A549 (cell line): ENCODE measurements at regions not wholly inside any gene's neighbourhood (a gene's known extent, or its start where the extent isn't known, plus 50 kb on each side); places are given as distances from the start of the nearest gene placed in this dataset.

ENCODE experiments used
- ATAC-seq, 2 experiments: fragments of 200-7000 bp in 1 of 2; fragments of >200 bp in 1 of 2; cut with Nextera tagmentation in 1 of 2; cut with Tn5 transposase in 1 of 2; 3 replicates each; pipeline versions ENCODE4 v1.8.0 to v1.9.1; 2018 to 2020; ENCODE audit warnings: mild to moderate bottlenecking in 1 of 2, moderate library complexity in 1 of 2
- CTCF ChIA-PET: fragments of 300-600 bp; sonication (Branson Sonifier 250); formaldehyde crosslinking; extraction: SDS; loops from one replicate; lab custom pipeline; 2021; ENCODE audit warnings: antibody characterized with exemption, inconsistent platforms; lab: Yijun Ruan, JAX
- POLR2A ChIA-PET: fragments of 350-600 bp; formaldehyde crosslinking; extraction: SDS; loops from one replicate; lab custom pipeline; 2021; ENCODE audit warnings: antibody characterized with exemption, inconsistent platforms; lab: Yijun Ruan, JAX
- DNase-seq, 2 experiments: peaks; one replicate each; pipeline versions ENCODE4 v3.0.0 to v3.0.0-alpha.2; 2011 to 2016; ENCODE audit warnings: low read depth in 1 of 2, low spot score in 1 of 2
- FAIRE-seq: peaks from 2 replicates; lab custom pipeline; 2011; peaks lifted over from hg19 to GRCh38; lab: Jason Lieb, UNC
- H3K27ac ChIP-seq, 2 experiments: fragments of >200 bp; sonication (Bioruptor Twin); formaldehyde crosslinking; 3 replicates each; pipeline ENCODE4 v1.5.1; 2016 to 2017
- H3K4me1 ChIP-seq: fragments of >200 bp; sonication (Bioruptor Twin); formaldehyde crosslinking; 3 replicates; pipeline ENCODE4 v1.6.1; 2016
- H3K4me2 ChIP-seq: fragments of >200 bp; sonication (Bioruptor Twin); formaldehyde crosslinking; 3 replicates; pipeline ENCODE4 v1.6.1; 2016
- H3K4me3 ChIP-seq: fragments of >200 bp; sonication (Bioruptor Twin); formaldehyde crosslinking; 3 replicates; pipeline ENCODE4 v1.5.1; 2016
- H3K9me3 ChIP-seq: fragments of >200 bp; sonication (Bioruptor Twin); formaldehyde crosslinking; 3 replicates; pipeline ENCODE4 v1.6.1; 2016
- ATOH8 ChIP-seq: fragments of 250-450 bp; sonication (Bioruptor Pico); IDR thresholded peaks from 2 replicates; pipeline ENCODE4 v1.5.0; 2020; ENCODE audit warnings: low read depth, mild to moderate bottlenecking, moderate library complexity
- CBX2 ChIP-seq: fragments of 200-600 bp; sonication (generic); IDR thresholded peaks from 2 replicates; pipeline ENCODE4 v1.6.1; 2016; ENCODE audit warnings: low read depth, mild to moderate bottlenecking, borderline replicate concordance
- CBX8 ChIP-seq: fragments of 200-600 bp; sonication (generic); IDR thresholded peaks from 2 replicates; pipeline ENCODE4 v1.6.1; 2016
- CEBPB ChIP-seq, 2 experiments: fragments of >200 bp in 1 of 2; sonication (Bioruptor Twin) in 1 of 2; formaldehyde crosslinking in 1 of 2; IDR thresholded peaks; 2 replicates each; pipeline ENCODE4 v1.6.1; 2012 to 2016
- CHD4 ChIP-seq: fragments of 200-600 bp; sonication (generic); IDR thresholded peaks from 2 replicates; pipeline ENCODE4 v1.6.1; 2016; ENCODE audit warnings: antibody characterized with exemption, mild to moderate bottlenecking, borderline replicate concordance
- EHF ChIP-seq: fragments of 250-450 bp; sonication (Bioruptor Pico); IDR thresholded peaks from 2 replicates; pipeline ENCODE4 v1.5.0; 2020; ENCODE audit warnings: mild to moderate bottlenecking
- EHMT2 ChIP-seq: fragments of 200-600 bp; sonication (generic); IDR thresholded peaks from 2 replicates; pipeline ENCODE4 v1.6.1; 2016; ENCODE audit warnings: antibody characterized with exemption, low read depth, mild to moderate bottlenecking, moderate library complexity
- EP300 ChIP-seq, 2 experiments: fragments of >200 bp; sonication (Bioruptor Twin); formaldehyde crosslinking; IDR thresholded peaks; 2 replicates in 1 of 2; 3 replicates in 1 of 2; pipeline ENCODE4 v1.6.1; 2016 to 2017
- FOSB ChIP-seq: fragments of 250-450 bp; sonication (Bioruptor Pico); IDR thresholded peaks from 2 replicates; pipeline ENCODE4 v1.5.0; 2020; ENCODE audit warnings: mild to moderate bottlenecking, moderate library complexity
- FOSL2 ChIP-seq, 2 experiments: fragments of 450-650 bp in 1 of 2; fragments of >200 bp in 1 of 2; sonication (Bioruptor Twin) in 1 of 2; formaldehyde crosslinking; IDR thresholded peaks; 2 replicates each; pipeline versions ENCODE4 v1.5.0 to v1.6.1; 2016 to 2020; ENCODE audit warnings: mild to moderate bottlenecking in 1 of 2, moderate library complexity in 1 of 2
- FOXS1 ChIP-seq: fragments of 250-450 bp; sonication (Bioruptor Pico); IDR thresholded peaks from 2 replicates; pipeline ENCODE4 v1.5.0; 2020; ENCODE audit warnings: mild to moderate bottlenecking, moderate library complexity
- HES2 ChIP-seq: fragments of >200 bp; sonication (Bioruptor Twin); formaldehyde crosslinking; IDR thresholded peaks from 2 replicates; pipeline ENCODE4 v1.6.1; 2016
- HEYL ChIP-seq: fragments of 250-450 bp; sonication (Bioruptor Pico); IDR thresholded peaks from 2 replicates; pipeline ENCODE4 v1.8.0; 2021; ENCODE audit warnings: mild to moderate bottlenecking, moderate library complexity
- HOXB13 ChIP-seq: fragments of 250-450 bp; sonication (Bioruptor Pico); IDR thresholded peaks from 2 replicates; pipeline ENCODE4 v1.5.0; 2020; ENCODE audit warnings: low read depth, mild to moderate bottlenecking, moderate library complexity
- HOXB5 ChIP-seq: fragments of 250-450 bp; sonication (Bioruptor Pico); IDR thresholded peaks from 2 replicates; pipeline ENCODE4 v1.5.0; 2020; ENCODE audit warnings: mild to moderate bottlenecking, moderate library complexity
- JUN ChIP-seq, 2 experiments: fragments of >200 bp; sonication (Bioruptor Twin); formaldehyde crosslinking; IDR thresholded peaks; 2 replicates in 1 of 2; 3 replicates in 1 of 2; pipeline ENCODE4 v1.6.1; 2016 to 2017
- JUNB ChIP-seq: fragments of >200 bp; sonication (Bioruptor Twin); formaldehyde crosslinking; IDR thresholded peaks from 2 replicates; pipeline ENCODE4 v1.6.1; 2016
- KDM5A ChIP-seq: fragments of 200-600 bp; sonication (generic); IDR thresholded peaks from 2 replicates; pipeline ENCODE4 v1.6.1; 2016; ENCODE audit warnings: antibody characterized with exemption, mild to moderate bottlenecking
- MAX ChIP-seq: IDR thresholded peaks from 2 replicates; pipeline ENCODE4 v1.6.1; 2012
- MAZ ChIP-seq: fragments of 150-350 bp; IDR thresholded peaks from 2 replicates; pipeline ENCODE4 v1.6.1; 2014; ENCODE audit warnings: antibody characterized with exemption, low read depth, low read length, borderline replicate concordance
- NFE2L2 ChIP-seq: fragments of 150-350 bp; conservative IDR thresholded peaks from 2 replicates; pipeline ENCODE4 v1.6.1; 2014; ENCODE audit warnings: low read length
- PBX3 ChIP-seq: IDR thresholded peaks from 2 replicates; pipeline ENCODE4 v1.6.1; 2012
- PHF8 ChIP-seq: fragments of 200-600 bp; sonication (generic); IDR thresholded peaks from 2 replicates; pipeline ENCODE4 v1.6.1; 2016; ENCODE audit warnings: low read depth, mild to moderate bottlenecking, antibody characterized with exemption, moderate library complexity, borderline replicate concordance
- POLR2A ChIP-seq: IDR thresholded peaks from 2 replicates; pipeline ENCODE4 v1.6.1; 2012; ENCODE audit warnings: mild to moderate bottlenecking, low read length
- RARB ChIP-seq: fragments of 250-450 bp; sonication (Bioruptor Pico); IDR thresholded peaks from 2 replicates; pipeline ENCODE4 v1.8.0; 2021; ENCODE audit warnings: mild to moderate bottlenecking, moderate library complexity
- RNF2 ChIP-seq: fragments of 200-600 bp; sonication (generic); IDR thresholded peaks from 2 replicates; pipeline ENCODE4 v1.6.1; 2016; ENCODE audit warnings: low read depth, mild to moderate bottlenecking, antibody characterized with exemption, moderate library complexity, borderline replicate concordance
- SREBF2 ChIP-seq: fragments of 450-650 bp; IDR thresholded peaks from 2 replicates; pipeline ENCODE4 v1.6.1; 2014; ENCODE audit warnings: mild to moderate bottlenecking, moderate library complexity
- TP53 ChIP-seq: fragments of 250-450 bp; sonication (Bioruptor Pico); IDR thresholded peaks from 2 replicates; pipeline ENCODE4 v1.5.0; 2021; ENCODE audit warnings: mild to moderate bottlenecking, moderate library complexity
- ZFP36 ChIP-seq: fragments of 450-650 bp; IDR thresholded peaks from 2 replicates; pipeline ENCODE4 v1.6.1; 2014; ENCODE audit warnings: borderline replicate concordance; ENCODE audit not compliant: partially characterized antibody
- ZSCAN20 ChIP-seq: fragments of 250-450 bp; sonication (Bioruptor Pico); IDR thresholded peaks from 2 replicates; pipeline ENCODE4 v1.8.0; 2022; ENCODE audit warnings: mild to moderate bottlenecking, moderate library complexity
- WGBS: methylation state at CpG from one replicate; pipeline ENCODE4 v1.1.6; 2017; ENCODE audit errors: missing lambda C conversion rate; 5-methylcytosine and 5-hydroxymethylcytosine counted together

GRCh38 chr4:25585901-25586523 is 69.6 kb upstream of the SLC34A2 start (continued):
- no peak for TF ChIP-seq PHF8

- DNase-seq (no peak), FAIRE-seq (no peak), ATAC-seq (no peak)
- H3K4me3 ChIP-seq = no peak overlapping the region
- H3K4me2 ChIP-seq = no peak overlapping the region
- CTCF ChIA-PET = no interaction called here
- H3K9me3 ChIP-seq = no peaks in the 10 kb centered on the region
- no peak overlapping the region for H3K27ac ChIP-seq
- H3K4me1 ChIP-seq = no peaks in the 10 kb centered on the region
- TF ChIP-seq FOXS1 (CRISPR knock-in tag) (no peak), MAZ (no peak), HEYL (CRISPR knock-in tag) (no peak), CEBPB (IDR thresholded peaks at IDR 0.05) (no peak), JUNB (no peak), ZFP36 (no peak), HES2 (no peak), JUN (IDR thresholded peaks at IDR 0.05) (no peak), ATOH8 (CRISPR knock-in tag) (no peak), RNF2 (no peak), KDM5A (no peak), CBX2 (no peak), CBX8 (no peak), POLR2A (no peak), FOSL2 (IDR thresholded peaks at IDR 0.05) (no peak), FOSL2 (CRISPR knock-in tag; IDR thresholded peaks at IDR 0.05) (no peak), ZSCAN20 (CRISPR knock-in tag) (no peak), EP300 (IDR thresholded peaks at IDR 0.05) (no peak), EHF (CRISPR knock-in tag) (no peak)
- POLR2A ChIA-PET = no interaction called here
- WGBS = 90% methylated on average over 7 of the region's 7 CpGs
Observed at GRCh38 chr4:25588206-25588605, 67.4 kb upstream of the SLC34A2 start.

GRCh38 chr4:25590171-25590570 is 65.5 kb upstream of the SLC34A2 start:
- ATAC-seq = no peak
- Histone ChIP-seq H3K4me3 (no peak overlapping the region), H3K4me2 (no peak overlapping the region), H3K27ac (no peak overlapping the region), H3K4me1 (no peaks in the 10 kb centered on the region), H3K9me3 (no peaks in the 10 kb centered on the region)
- TF ChIP-seq RARB (CRISPR knock-in tag) = no peak
- no peak for FAIRE-seq
- WGBS = 65% methylated on average over 5 of the region's 5 CpGs
- ChIA-PET CTCF (no interaction called here), POLR2A (no interaction called here)
- no peak for DNase-seq

- Histone ChIP-seq H3K27ac (no peak overlapping the region), H3K9me3 (no peaks in the 10 kb centered on the region), H3K4me2 (no peak overlapping the region), H3K4me1 (no peaks in the 10 kb centered on the region), H3K4me3 (no peak overlapping the region)
- FAIRE-seq = no peak
- 62% methylated on average over 4 of the region's 5 CpGs for WGBS
- ChIA-PET CTCF (no interaction called here), POLR2A (no interaction called here)
- ATAC-seq = no peak
- no peak for DNase-seq
- no peak for TF ChIP-seq HOXB5 (CRISPR knock-in tag)
- TF ChIP-seq EHMT2 = no peak
- no peak for TF ChIP-seq SREBF2
- no peak for TF ChIP-seq TP53 (CRISPR knock-in tag)
- no peak for TF ChIP-seq HOXB13
- TF ChIP-seq FOSB (CRISPR knock-in tag) = no peak
- TF ChIP-seq CEBPB (IDR thresholded peaks at IDR 0.05) = no peak
- TF ChIP-seq CBX2 = no peak
- TF ChIP-seq MAX = no peak
- TF ChIP-seq CHD4 = no peak
- TF ChIP-seq NFE2L2 = no peak
- no peak for TF ChIP-seq ATOH8 (CRISPR knock-in tag)
- no peak for TF ChIP-seq RNF2
- TF ChIP-seq ZFP36 = no peak
- TF ChIP-seq PBX3 = no peak
Observed at GRCh38 chr4:25592736-25593135, 62.9 kb upstream of the SLC34A2 start.
